K562 (cell line): ENCODE measurements at regions not wholly inside any gene's neighbourhood (a gene's known extent, or its start where the extent isn't known, plus 50 kb on each side); places are given as distances from the start of the nearest gene placed in this dataset.

Source experiments
- ATAC-seq: fragments of 200-7000 bp; cut with Tn5 transposase; 3 replicates; pipeline ENCODE4 v1.9.1; 2020; ENCODE audit warnings: moderate library complexity
- BruUV-seq: library from RNA; stranded (reverse); fragments of 400-500 nt; replicated peaks from 2 replicates; lab custom pipeline; 2021; lab: Mats Ljungman, UMichigan
- CTCF ChIA-PET: fragments of 300-600 bp; formaldehyde crosslinking; extraction: SDS; loops from one replicate; lab custom pipeline; 2021; ENCODE audit warnings: low intra/inter-chr PET ratio; lab: Yijun Ruan, JAX
- POLR2A ChIA-PET: fragments of 300-600, 350-650 bp; sonication (Branson Sonifier 250); formaldehyde crosslinking; extraction: SDS; loops from one replicate; lab custom pipeline; 2021; ENCODE audit warnings: antibody characterized with exemption, inconsistent platforms; lab: Yijun Ruan, JAX
- DNase-seq, 4 experiments: peaks; one replicate each; pipeline versions ENCODE4 v3.0.0 to v3.0.0-alpha.2; 2011 to 2018; ENCODE audit warnings: low spot score in 3 of 4, mixed read lengths in 3 of 4; ENCODE audit errors: extremely low read depth in 1 of 4
- FAIRE-seq: peaks from 2 replicates; lab custom pipeline; 2011; peaks lifted over from hg19 to GRCh38; lab: Jason Lieb, UNC
- H2AFZ ChIP-seq: 2 replicates; pipeline ENCODE4 v1.6.0; 2011; ENCODE audit warnings: low read depth, low read length, control low read depth, inconsistent platforms
- H3K27ac ChIP-seq: fragments of 200-600 bp; 3 replicates; pipeline ENCODE4 v1.8.0; 2011; ENCODE audit warnings: low read depth, mild to moderate bottlenecking, control low read depth, inconsistent platforms, low read length, moderate library complexity, mixed read lengths; ENCODE audit errors: extremely low read depth
- H3K27me3 ChIP-seq, 2 experiments: fragments of 300-600 bp in 1 of 2; 2 replicates in 1 of 2; 3 replicates in 1 of 2; pipeline versions ENCODE4 v1.6.0 to v1.8.0; 2011; ENCODE audit warnings: inconsistent platforms in 2 of 2, low read length in 2 of 2, mild to moderate bottlenecking in 1 of 2, mixed read lengths in 1 of 2, moderate library complexity in 1 of 2; ENCODE audit not compliant: control insufficient read depth in 2 of 2, insufficient read depth in 2 of 2
- H3K36me3 ChIP-seq: fragments of 300-600 bp; 3 replicates; pipeline ENCODE4 v1.8.0; 2011; ENCODE audit warnings: mild to moderate bottlenecking, low read length, inconsistent platforms; ENCODE audit not compliant: control insufficient read depth, insufficient read depth
- H3K4me1 ChIP-seq, 2 experiments: fragments of 200-600 bp in 1 of 2; replicated peaks in 1 of 2; 2 replicates in 1 of 2; 3 replicates in 1 of 2; pipeline versions ENCODE4 v1.5.1 to v1.8.0; 2011; ENCODE audit warnings: inconsistent platforms in 2 of 2, low read length in 2 of 2, mild to moderate bottlenecking in 1 of 2, mixed read lengths in 1 of 2, moderate library complexity in 1 of 2; ENCODE audit not compliant: control insufficient read depth in 2 of 2, insufficient read depth in 2 of 2
- H3K4me2 ChIP-seq: 2 replicates; pipeline ENCODE4 v1.6.1; 2011; ENCODE audit warnings: low read length, control low read depth, inconsistent platforms, mixed read lengths; ENCODE audit not compliant: insufficient read depth
- H3K4me3 ChIP-seq: fragments of 200-600 bp; sonication (generic), shearing (Covaris generic); 2 replicates; pipeline ENCODE4 v1.5.1; 2016; ENCODE audit warnings: control low read depth, inconsistent platforms
- H3K79me2 ChIP-seq: fragments of 200-600 bp; 3 replicates; pipeline ENCODE4 v1.8.0; 2011; ENCODE audit warnings: low read length, inconsistent platforms; ENCODE audit not compliant: control insufficient read depth, insufficient read depth
- H3K9ac ChIP-seq, 2 experiments: 2 replicates each; pipeline versions ENCODE4 v1.6.0 to v1.6.1; 2011; ENCODE audit warnings: low read depth in 2 of 2, low read length in 2 of 2, control low read depth in 1 of 2, inconsistent platforms in 1 of 2, mild to moderate bottlenecking in 1 of 2, mixed read lengths in 1 of 2; ENCODE audit not compliant: insufficient read depth in 1 of 2
- H3K9me1 ChIP-seq: one replicate; pipeline ENCODE4 v1.6.0; 2011; ENCODE audit warnings: inconsistent platforms, mild to moderate bottlenecking, low read length, moderate library complexity; ENCODE audit not compliant: control insufficient read depth, insufficient read depth
- H3K9me3 ChIP-seq: replicated peaks from 2 replicates; pipeline ENCODE4 v1.5.1; 2011; ENCODE audit warnings: low read depth, low read length, inconsistent platforms; ENCODE audit not compliant: control insufficient read depth, insufficient read depth
- H4K20me1 ChIP-seq: replicated peaks from 2 replicates; pipeline ENCODE4 v1.6.1; 2011; ENCODE audit warnings: low read length, inconsistent platforms, mixed read lengths; ENCODE audit not compliant: control insufficient read depth, insufficient read depth
- AFF4 ChIP-seq: sonication (generic); formaldehyde crosslinking; IDR thresholded peaks from 2 replicates; pipeline ENCODE4 v1.8.0; 2023; ENCODE audit warnings: mild to moderate bottlenecking, missing genetic modification reagents
- GTF2F1 ChIP-seq: IDR thresholded peaks from 2 replicates; pipeline ENCODE4 v1.6.1; 2011; ENCODE audit warnings: low read depth, low read length, improper control_type of control experiment
- GTF3C2 ChIP-seq: IDR thresholded peaks from 3 replicates; pipeline ENCODE4 v1.6.1; 2011; ENCODE audit warnings: borderline replicate concordance, mild to moderate bottlenecking, moderate library complexity; ENCODE audit not compliant: insufficient read length; ENCODE audit errors: extremely low read depth
- MCM7 ChIP-seq, 2 experiments: fragments of 450-650 bp; IDR thresholded peaks; 2 replicates each; pipeline ENCODE4 v1.6.1; 2016 to 2018
- NONO ChIP-seq, 2 experiments: fragments of 200-400 bp in 1 of 2; fragments of 450-650 bp in 1 of 2; formaldehyde crosslinking in 1 of 2; IDR thresholded peaks; 2 replicates each; pipeline ENCODE4 v1.6.1; 2017; ENCODE audit warnings: low read depth in 2 of 2, mild to moderate bottlenecking in 2 of 2, moderate library complexity in 2 of 2, low read length in 1 of 2
- ZNF551 ChIP-seq: fragments of 250-450 bp; sonication (Bioruptor Pico); IDR thresholded peaks from 2 replicates; pipeline ENCODE4 v1.5.0; 2021; ENCODE audit warnings: mild to moderate bottlenecking, moderate library complexity
- in situ Hi-C: fragments of 300-500 bp; cut with MboI; formaldehyde crosslinking; loops from 4 replicates; pipeline ENCODE4 v1.15.0; 2018; ENCODE audit warnings: inconsistent platforms, mixed read lengths
- intact Hi-C: fragments of 100-400 bp; cut with micrococcal nuclease; formaldehyde crosslinking; loops from 2 replicates; pipeline ENCODE4 v1.14.2; 2022
- TF ChIP-seq, protein P1 (sequence below): fragments of 450-650 bp; formaldehyde crosslinking; IDR thresholded peaks from 2 replicates; pipeline ENCODE4 v1.4.0; 2020; ENCODE audit warnings: mild to moderate bottlenecking, moderate library complexity

GRCh38 chr3:18201315-18201714, 223.8 kb downstream of the SATB1 start:
- no peak overlapping the region for H3K4me2 ChIP-seq
- no peak overlapping the region for H3K27ac ChIP-seq
- BruUV-seq: no TSS peak
- H4K20me1 ChIP-seq: no peaks in the 10 kb centered on the region
- CTCF ChIA-PET: no interaction called here
- H2AFZ ChIP-seq: no peak overlapping the region
- H3K27me3 ChIP-seq: no peaks in the 10 kb centered on the region
- no peaks in the 10 kb centered on the region for H3K36me3 ChIP-seq
- no peaks in the 10 kb centered on the region for H3K79me2 ChIP-seq
- TF ChIP-seq GTF3C2 (no peak), ZNF551 (CRISPR knock-in tag) (no peak), NONO (IDR thresholded peaks at IDR 0.05; ENCODE audit: low read depth in 2 of 2, low read length in 1 of 2) (no peak), AFF4 (no peak), MCM7 (IDR thresholded peaks at IDR 0.05) (no peak), GTF2F1 (no peak)
- TF ChIP-seq, protein P1, sequence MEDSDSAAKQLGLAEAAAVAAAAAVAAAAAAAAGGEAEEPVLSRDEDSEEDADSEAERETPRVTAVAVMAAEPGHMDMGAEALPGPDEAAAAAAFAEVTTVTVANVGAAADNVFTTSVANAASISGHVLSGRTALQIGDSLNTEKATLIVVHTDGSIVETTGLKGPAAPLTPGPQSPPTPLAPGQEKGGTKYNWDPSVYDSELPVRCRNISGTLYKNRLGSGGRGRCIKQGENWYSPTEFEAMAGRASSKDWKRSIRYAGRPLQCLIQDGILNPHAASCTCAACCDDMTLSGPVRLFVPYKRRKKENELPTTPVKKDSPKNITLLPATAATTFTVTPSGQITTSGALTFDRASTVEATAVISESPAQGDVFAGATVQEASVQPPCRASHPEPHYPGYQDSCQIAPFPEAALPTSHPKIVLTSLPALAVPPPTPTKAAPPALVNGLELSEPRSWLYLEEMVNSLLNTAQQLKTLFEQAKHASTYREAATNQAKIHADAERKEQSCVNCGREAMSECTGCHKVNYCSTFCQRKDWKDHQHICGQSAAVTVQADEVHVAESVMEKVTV (CRISPR knock-in tag): no peak
- TF ChIP-seq, all 486 proteins: peak for 0
- POLR2A ChIA-PET: no interaction called here
- in situ Hi-C loops: no loop called here
- ATAC-seq (no peak), DNase-seq (no peak), FAIRE-seq (no peak)
- Histone ChIP-seq H3K9me1 (no peaks in the 10 kb centered on the region), H3K4me3 (no peak overlapping the region), H3K4me1 (no peaks in the 10 kb centered on the region), H3K9me3 (no peaks in the 10 kb centered on the region), H3K9ac (no peak overlapping the region)
- intact Hi-C loops: no loop called here
